ENCODE measurements at regions not wholly inside any gene's neighbourhood (a gene's known extent, or its start where the extent isn't known, plus 50 kb on each side); places are given as distances from the start of the nearest gene placed in this dataset.

GRCh38 chr6:11920566-11920965 lies 91.5 kb upstream of the HIVEP1 start:
- TF ChIP-seq CTCF (IDR thresholded peaks at IDR 0.05; ENCODE audit: insufficient read depth, low read depth, low read length), result no peak
- TF ChIP-seq EZH2 (IDR thresholded peaks at IDR 0.05; ENCODE audit: insufficient read depth, low read length), result no peak
